OCI-LY3 (cell line): ENCODE measurements at regions not wholly inside any gene's neighbourhood (a gene's known extent, or its start where the extent isn't known, plus 50 kb on each side); places are given as distances from the start of the nearest gene placed in this dataset.
"Not testable (repeated sequence)": the region's sequence is repeated elsewhere in the genome, so short reads cannot be mapped to it uniquely, and the experiment has no call there.

Experiments
- H2AFZ ChIP-seq: fragments of 200-600, 300-600 bp; shearing (Covaris generic); 2 replicates; pipeline ENCODE4 v1.6.0; 2014; ENCODE audit warnings: antibody characterized with exemption, low read depth, low read length
- H3K27ac ChIP-seq: fragments of 200-600, 300-600 bp; sonication (generic); 2 replicates; pipeline ENCODE4 v1.5.1; 2014; ENCODE audit warnings: mild to moderate bottlenecking, low read length, moderate library complexity, mixed read lengths
- H3K27me3 ChIP-seq: fragments of 200-600, 300-600 bp; sonication (generic); 2 replicates; pipeline ENCODE4 v1.6.1; 2014; ENCODE audit warnings: low read depth, low read length, mixed read lengths
- H3K36me3 ChIP-seq: fragments of 200-600, 300-600 bp; sonication (generic); replicated peaks from 2 replicates; pipeline ENCODE3; 2014; ENCODE audit warnings: low read depth, low read length, mixed read lengths
- H3K4me1 ChIP-seq: fragments of 300-600, 200-600 bp; sonication (generic); 2 replicates; pipeline ENCODE4 v1.6.1; 2014; ENCODE audit warnings: low read length, mixed read lengths
- H3K4me2 ChIP-seq: fragments of 200-600, 300-600 bp; sonication (generic); 2 replicates; pipeline ENCODE4 v1.6.1; 2014; ENCODE audit warnings: low read length, mixed read lengths
- H3K4me3 ChIP-seq: fragments of 300-600, 200-600 bp; sonication (generic); 2 replicates; pipeline ENCODE4 v1.5.1; 2014; ENCODE audit warnings: antibody characterized with exemption, mild to moderate bottlenecking, low read length, moderate library complexity
- H3K79me2 ChIP-seq: fragments of 300-600, 200-600 bp; shearing (Covaris generic); 2 replicates; pipeline ENCODE4 v1.6.1; 2014; ENCODE audit warnings: mild to moderate bottlenecking, low read length, mixed read lengths
- H3K9ac ChIP-seq: fragments of 300-600, 200-600 bp; shearing (Covaris generic); 2 replicates; pipeline ENCODE4 v1.6.0; 2014; ENCODE audit warnings: mild to moderate bottlenecking, low read length, moderate library complexity
- H3K9me3 ChIP-seq: fragments of 200-600, 300-600 bp; shearing (Covaris generic); 2 replicates; pipeline ENCODE4 v1.6.1; 2014; ENCODE audit warnings: low read length, mixed read lengths; ENCODE audit not compliant: insufficient read depth
- H4K20me1 ChIP-seq: fragments of 200-600, 300-600 bp; sonication (generic); 2 replicates; pipeline ENCODE4 v1.6.1; 2016; ENCODE audit warnings: low read length, mixed read lengths; ENCODE audit not compliant: insufficient read depth
- EZH2phosphoT487 ChIP-seq: fragments of 200-600 bp; shearing (Covaris generic); IDR thresholded peaks from 2 replicates; pipeline ENCODE4 v1.6.1; 2018; ENCODE audit warnings: antibody characterized with exemption, mixed run types, low read depth
- TF ChIP-seq, protein P1 (sequence below): fragments of 200-600, 300-600 bp; sonication (generic); IDR thresholded peaks from 2 replicates; pipeline ENCODE4 v1.5.1; 2014; ENCODE audit warnings: antibody characterized with exemption, low read length, low read depth

DNA sequence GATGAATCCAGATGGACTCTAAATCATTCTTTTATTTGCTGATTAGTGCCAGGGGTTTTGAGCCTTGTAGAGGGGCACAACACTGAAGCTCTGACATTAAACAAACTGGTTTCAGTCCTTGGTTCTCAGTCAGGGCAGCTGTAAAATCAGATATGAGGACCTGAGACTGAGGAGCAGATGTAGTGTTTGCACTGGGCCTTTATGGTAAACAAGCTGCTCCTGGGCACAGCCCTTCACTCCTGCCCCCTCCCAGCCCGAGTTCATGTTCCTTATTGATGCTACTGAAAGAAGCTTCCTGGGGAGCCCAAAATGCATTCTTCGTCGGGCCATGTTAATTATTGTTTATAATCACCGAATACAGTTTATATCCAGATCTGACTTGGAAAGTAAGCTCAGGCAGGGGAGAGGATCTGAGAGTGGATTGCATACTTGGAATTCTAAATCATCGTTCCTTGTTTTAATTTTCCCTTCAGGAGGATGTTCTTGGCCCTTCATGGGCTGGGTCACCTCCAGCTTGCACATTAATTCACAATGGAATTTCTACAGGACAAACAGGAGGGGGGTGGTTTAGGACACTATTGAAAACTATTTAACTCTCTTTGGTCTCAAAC lies 213.5 kb downstream of the FGF9 start:
- no peaks in the 10 kb centered on the region for H3K4me1 ChIP-seq
- no peak overlapping the region for H2AFZ ChIP-seq
- no peak for TF ChIP-seq EZH2phosphoT487
- TF ChIP-seq, protein P1, sequence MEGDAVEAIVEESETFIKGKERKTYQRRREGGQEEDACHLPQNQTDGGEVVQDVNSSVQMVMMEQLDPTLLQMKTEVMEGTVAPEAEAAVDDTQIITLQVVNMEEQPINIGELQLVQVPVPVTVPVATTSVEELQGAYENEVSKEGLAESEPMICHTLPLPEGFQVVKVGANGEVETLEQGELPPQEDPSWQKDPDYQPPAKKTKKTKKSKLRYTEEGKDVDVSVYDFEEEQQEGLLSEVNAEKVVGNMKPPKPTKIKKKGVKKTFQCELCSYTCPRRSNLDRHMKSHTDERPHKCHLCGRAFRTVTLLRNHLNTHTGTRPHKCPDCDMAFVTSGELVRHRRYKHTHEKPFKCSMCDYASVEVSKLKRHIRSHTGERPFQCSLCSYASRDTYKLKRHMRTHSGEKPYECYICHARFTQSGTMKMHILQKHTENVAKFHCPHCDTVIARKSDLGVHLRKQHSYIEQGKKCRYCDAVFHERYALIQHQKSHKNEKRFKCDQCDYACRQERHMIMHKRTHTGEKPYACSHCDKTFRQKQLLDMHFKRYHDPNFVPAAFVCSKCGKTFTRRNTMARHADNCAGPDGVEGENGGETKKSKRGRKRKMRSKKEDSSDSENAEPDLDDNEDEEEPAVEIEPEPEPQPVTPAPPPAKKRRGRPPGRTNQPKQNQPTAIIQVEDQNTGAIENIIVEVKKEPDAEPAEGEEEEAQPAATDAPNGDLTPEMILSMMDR = no peak
- no peak overlapping the region for H3K4me3 ChIP-seq
- no peak overlapping the region for H3K9ac ChIP-seq
- no peaks in the 10 kb centered on the region for H3K9me3 ChIP-seq
- H4K20me1 ChIP-seq = no peaks in the 10 kb centered on the region
- H3K27me3 ChIP-seq = no peaks in the 10 kb centered on the region
- H3K79me2 ChIP-seq = no peaks in the 10 kb centered on the region
- no peak overlapping the region for H3K4me2 ChIP-seq
- no peaks in the 10 kb centered on the region for H3K36me3 ChIP-seq
- no peak overlapping the region for H3K27ac ChIP-seq

DNA sequence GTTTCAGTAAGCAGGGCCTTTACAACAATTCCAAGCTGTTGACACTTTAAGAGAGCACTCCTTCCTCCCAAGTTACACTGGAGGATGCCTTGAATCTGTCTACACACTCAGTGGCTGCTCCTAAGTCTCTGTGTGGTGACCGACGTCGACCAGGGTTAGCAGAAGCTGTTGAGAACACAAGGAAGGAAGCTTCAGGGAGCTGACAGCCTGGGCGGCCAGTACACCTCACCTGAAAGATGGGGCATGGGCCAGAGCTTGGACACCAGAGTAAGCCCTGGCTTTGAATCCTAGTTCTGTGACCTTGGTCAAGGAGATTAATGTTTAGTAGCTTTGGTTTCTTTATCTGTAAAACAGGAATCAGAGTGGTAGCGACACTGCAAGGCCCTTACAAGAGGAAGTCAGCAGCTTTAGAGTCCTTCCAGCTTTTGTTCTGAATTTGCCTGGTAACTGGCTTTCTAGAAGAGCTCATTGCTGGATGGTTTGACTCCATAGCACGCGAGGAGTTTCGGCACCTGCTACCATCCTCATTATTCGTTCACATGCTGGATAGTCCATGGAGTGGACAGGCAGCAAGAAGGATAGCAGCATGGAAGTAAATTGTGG lies 214.2 kb downstream of the FGF9 start:
- no peak overlapping the region for H3K9ac ChIP-seq
- no peak overlapping the region for H2AFZ ChIP-seq
- no peaks in the 10 kb centered on the region for H3K36me3 ChIP-seq
- no peaks in the 10 kb centered on the region for H3K9me3 ChIP-seq
- H3K4me1 ChIP-seq = no peaks in the 10 kb centered on the region
- TF ChIP-seq, protein P1 = no peak
- TF ChIP-seq EZH2phosphoT487 = no peak
- no peak overlapping the region for H3K27ac ChIP-seq
- H3K4me2 ChIP-seq = no peak overlapping the region
- H3K4me3 ChIP-seq = no peak overlapping the region
- H4K20me1 ChIP-seq = no peaks in the 10 kb centered on the region
- no peaks in the 10 kb centered on the region for H3K27me3 ChIP-seq
- no peaks in the 10 kb centered on the region for H3K79me2 ChIP-seq

DNA sequence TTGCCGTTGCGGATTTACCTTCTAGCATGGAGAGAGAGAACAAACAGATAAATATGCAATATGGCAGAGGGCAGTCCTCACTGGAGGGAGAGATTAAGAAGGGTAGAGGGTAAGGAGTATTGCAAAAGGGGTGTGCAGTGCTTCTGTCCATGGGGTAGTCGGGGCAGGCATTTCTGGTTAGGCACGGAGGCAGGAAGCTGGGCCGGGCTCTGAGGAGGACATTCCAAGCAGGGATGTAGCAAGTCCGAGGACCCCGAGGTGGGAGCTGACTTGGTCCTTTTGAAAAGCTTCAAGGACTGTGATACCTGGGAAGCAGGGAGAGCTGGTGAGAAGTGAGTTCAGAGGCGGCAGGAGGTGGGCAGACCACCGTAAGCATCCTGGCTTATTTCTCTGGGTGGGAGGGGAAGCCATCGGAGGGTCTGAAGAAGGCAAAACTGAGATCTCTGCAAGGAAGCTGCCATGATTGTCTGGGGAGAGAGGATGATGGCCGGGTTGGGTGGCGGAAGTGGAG lies 214.9 kb downstream of the FGF9 start:
- H3K36me3 ChIP-seq = no peaks in the 10 kb centered on the region
- H4K20me1 ChIP-seq = no peaks in the 10 kb centered on the region
- no peaks in the 10 kb centered on the region for H3K9me3 ChIP-seq
- H3K79me2 ChIP-seq = no peaks in the 10 kb centered on the region
- no peak overlapping the region for H3K4me3 ChIP-seq
- TF ChIP-seq, protein P1 = no peak
- no peak for TF ChIP-seq EZH2phosphoT487
- no peak overlapping the region for H3K4me2 ChIP-seq
- H3K27me3 ChIP-seq = no peaks in the 10 kb centered on the region
- H3K4me1 ChIP-seq = no peaks in the 10 kb centered on the region
- no peak overlapping the region for H3K27ac ChIP-seq
- H3K9ac ChIP-seq = no peak overlapping the region
- no peak overlapping the region for H2AFZ ChIP-seq

DNA sequence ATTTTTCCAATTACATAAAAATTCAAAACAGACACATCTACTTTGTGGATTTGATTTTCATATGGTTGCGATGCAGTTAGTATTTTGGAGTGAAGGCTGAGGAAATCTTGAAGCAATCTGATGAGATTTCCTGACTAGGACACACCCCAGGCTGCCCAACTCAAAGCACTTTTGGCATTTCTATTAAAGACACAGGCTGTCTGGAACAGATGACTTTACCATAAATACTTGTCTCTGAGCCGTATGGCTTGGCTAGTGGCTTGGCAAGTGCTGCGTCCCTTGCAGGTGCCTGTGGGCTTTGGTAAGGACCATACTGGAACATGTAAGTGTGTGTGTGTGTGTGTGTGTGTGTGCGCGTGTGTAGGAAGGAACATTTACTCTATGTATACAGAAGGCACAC lies 218.8 kb downstream of the FGF9 start:
- no peak for TF ChIP-seq EZH2phosphoT487
- TF ChIP-seq, protein P1 = no peak
- Histone ChIP-seq H3K4me1 (no peaks in the 10 kb centered on the region), H4K20me1 (no peaks in the 10 kb centered on the region), H2AFZ (no peak overlapping the region), H3K27ac (no peak overlapping the region), H3K9me3 (no peaks in the 10 kb centered on the region), H3K9ac (no peak overlapping the region), H3K36me3 (no peaks in the 10 kb centered on the region), H3K4me2 (no peak overlapping the region), H3K4me3 (no peak overlapping the region), H3K79me2 (no peaks in the 10 kb centered on the region), H3K27me3 (no peaks in the 10 kb centered on the region)

DNA sequence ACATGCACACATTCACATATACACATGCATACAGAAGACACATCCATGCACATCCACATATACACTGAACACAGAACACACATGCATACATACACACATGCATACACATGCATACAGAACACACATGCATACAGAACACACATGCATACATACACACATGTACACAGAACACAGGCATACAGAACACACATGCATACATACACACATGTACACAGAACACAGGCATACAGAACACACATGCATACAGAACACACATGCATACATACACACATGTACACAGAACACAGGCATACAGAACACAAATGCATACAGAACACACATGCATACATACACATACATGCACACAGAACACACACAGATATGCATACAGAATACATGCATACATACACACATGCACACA lies 219.3 kb downstream of the FGF9 start:
- H3K9me3 ChIP-seq, H3K36me3 ChIP-seq, H3K4me1 ChIP-seq, H3K27me3 ChIP-seq, H4K20me1 ChIP-seq, H2AFZ ChIP-seq, H3K79me2 ChIP-seq, H3K4me2 ChIP-seq, H3K9ac ChIP-seq, H3K4me3 ChIP-seq, H3K27ac ChIP-seq: not testable (repeated sequence)
